Upper lobe of right lung (tissue), 1 donor: ENCODE measurements at regions not wholly inside any gene's neighbourhood (a gene's known extent, or its start where the extent isn't known, plus 50 kb on each side); places are given as distances from the start of the nearest gene placed in this dataset.

ENCODE experiments used
- ATAC-seq: fragments of 200-7000 bp; cut with Tn5 transposase; one replicate; pipeline ENCODE4 v1.9.1; 2020; ENCODE audit warnings: mild to moderate bottlenecking, moderate library complexity
- DNase-seq: peaks from one replicate; pipeline ENCODE4 v3.0.0-alpha.2; 2020
- H3K27ac ChIP-seq: fragments of 200-600 bp; one replicate; pipeline ENCODE4 v1.8.0; 2022
- H3K27me3 ChIP-seq: fragments of 200-600 bp; one replicate; pipeline ENCODE4 v1.8.0; 2022; ENCODE audit warnings: mild to moderate bottlenecking
- H3K36me3 ChIP-seq: fragments of 200-600 bp; one replicate; pipeline ENCODE4 v1.8.0; 2022
- H3K4me1 ChIP-seq: fragments of 200-600 bp; one replicate; pipeline ENCODE4 v1.8.0; 2022
- H3K4me3 ChIP-seq: fragments of 200-600 bp; one replicate; pipeline ENCODE4 v1.8.0; 2022; ENCODE audit warnings: mild to moderate bottlenecking
- H3K9me3 ChIP-seq: fragments of 200-600 bp; one replicate; pipeline ENCODE4 v1.8.0; 2022
- CTCF ChIP-seq: fragments of 200-600 bp; IDR thresholded peaks from one replicate; pipeline ENCODE4 v1.8.0; 2022; ENCODE audit warnings: antibody characterized with exemption
- intact Hi-C: fragments of 100-400 bp; cut with DNase I; formaldehyde crosslinking; loops from one replicate; pipeline ENCODE4 v1.11.0; 2022
- donor health status: DM: no; HTN: yes; CAD: no; lungs with severe emphysema.

DNA sequence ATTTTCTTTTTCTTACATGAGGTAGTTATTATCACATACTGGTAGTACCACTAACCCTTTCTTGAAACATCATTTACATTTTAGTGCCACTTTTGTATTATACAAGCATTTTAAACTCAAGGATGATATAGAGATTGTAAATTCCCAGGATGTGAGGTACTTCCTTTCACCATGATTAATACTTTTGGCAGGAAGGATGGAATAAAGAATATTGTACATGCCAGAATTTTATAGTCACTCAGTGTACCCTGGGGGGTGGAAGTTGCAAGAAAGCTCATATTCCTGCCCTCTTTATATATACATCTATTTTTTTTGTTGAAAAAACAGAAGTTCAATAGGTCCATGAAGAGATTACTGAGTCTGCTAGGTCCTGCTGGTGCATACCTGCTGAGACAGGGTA, 141.0 kb upstream of the PLSCR5 start:
- ATAC-seq (no peak), DNase-seq (no peak)
- no peak overlapping the region for H3K4me3 ChIP-seq
- intact Hi-C loops = no loop called here
- H3K36me3 ChIP-seq = no peaks in the 10 kb centered on the region
- H3K27me3 ChIP-seq = no peaks in the 10 kb centered on the region
- H3K27ac ChIP-seq = no peak overlapping the region
- TF ChIP-seq CTCF = no peak
- no peaks in the 10 kb centered on the region for H3K9me3 ChIP-seq
- H3K4me1 ChIP-seq = no peaks in the 10 kb centered on the region

- Histone ChIP-seq H3K9me3 (no peaks in the 10 kb centered on the region), H3K4me3 (no peak overlapping the region), H3K27ac (no peak overlapping the region), H3K4me1 (no peaks in the 10 kb centered on the region), H3K36me3 (no peaks in the 10 kb centered on the region), H3K27me3 (no peaks in the 10 kb centered on the region)
- ATAC-seq (no peak), DNase-seq (peak; percentile 31)
- intact Hi-C loops = no loop called here
- TF ChIP-seq CTCF = no peak
Measured at GRCh38 chr3:146739203-146739671, 134.1 kb upstream of the PLSCR5 start.

DNA sequence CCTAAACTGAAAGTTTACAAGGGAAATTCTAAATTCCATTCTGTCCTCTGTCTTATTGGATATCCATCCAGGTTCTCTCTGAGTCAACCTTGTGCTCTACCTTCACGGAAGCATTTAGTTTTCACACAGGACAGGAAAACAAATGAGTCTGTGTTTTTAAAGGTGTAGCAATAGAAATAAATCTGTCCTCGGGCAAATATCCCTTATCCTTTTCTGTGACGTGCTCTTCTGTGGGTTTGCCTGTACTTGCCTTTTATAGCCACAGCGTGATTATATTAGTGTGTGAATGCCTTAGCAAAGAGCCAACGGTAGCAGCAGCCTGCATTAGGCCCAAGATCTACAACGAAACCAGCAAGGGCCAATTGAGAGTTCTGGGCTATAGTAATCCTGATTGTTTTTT, 127.2 kb upstream of the PLSCR5 start:
- Histone ChIP-seq H3K9me3 (no peaks in the 10 kb centered on the region), H3K27ac (no peak overlapping the region), H3K4me3 (no peak overlapping the region), H3K36me3 (no peaks in the 10 kb centered on the region), H3K27me3 (no peaks in the 10 kb centered on the region), H3K4me1 (no peaks in the 10 kb centered on the region)
- intact Hi-C loops = no loop called here
- ATAC-seq = no peak
- no peak for DNase-seq
- TF ChIP-seq CTCF = no peak

GRCh38 chr3:146715170-146715569, 110.0 kb upstream of the PLSCR5 start:
- no peaks in the 10 kb centered on the region for H3K36me3 ChIP-seq
- no peaks in the 10 kb centered on the region for H3K4me1 ChIP-seq
- no peak for DNase-seq
- no peak for ATAC-seq
- no peak for TF ChIP-seq CTCF
- H3K4me3 ChIP-seq = no peak overlapping the region
- no peak overlapping the region for H3K27ac ChIP-seq
- H3K27me3 ChIP-seq = no peaks in the 10 kb centered on the region
- intact Hi-C loops = no loop called here
- H3K9me3 ChIP-seq = no peaks in the 10 kb centered on the region

GRCh38 chr3:146712806-146713205, 107.7 kb upstream of the PLSCR5 start:
- no peak for DNase-seq
- Histone ChIP-seq H3K9me3 (no peaks in the 10 kb centered on the region), H3K36me3 (no peaks in the 10 kb centered on the region), H3K4me3 (no peak overlapping the region), H3K4me1 (no peaks in the 10 kb centered on the region), H3K27ac (no peak overlapping the region), H3K27me3 (no peaks in the 10 kb centered on the region)
- no peak for ATAC-seq
- intact Hi-C loops = no loop called here
- TF ChIP-seq CTCF = no peak

GRCh38 chr3:146709969-146710368, 104.8 kb upstream of the PLSCR5 start:
- Histone ChIP-seq H3K36me3 (no peaks in the 10 kb centered on the region), H3K27ac (no peak overlapping the region), H3K9me3 (no peaks in the 10 kb centered on the region), H3K4me3 (no peak overlapping the region), H3K4me1 (no peaks in the 10 kb centered on the region), H3K27me3 (no peaks in the 10 kb centered on the region)
- no peak for ATAC-seq
- intact Hi-C loops = no loop called here
- no peak for TF ChIP-seq CTCF
- no peak for DNase-seq
